Embryonic facial prominence (tissue), 1 donor: ENCODE measurements at regions not wholly inside any gene's neighbourhood (a gene's known extent, or its start where the extent isn't known, plus 50 kb on each side); places are given as distances from the start of the nearest gene placed in this dataset.
"Not testable (repeated sequence)": the region's sequence is repeated elsewhere in the genome, so short reads cannot be mapped to it uniquely, and the experiment has no call there.

Experiments used
- DNase-seq: peaks from one replicate; pipeline ENCODE4 v3.0.0-alpha.2; 2016; ENCODE audit errors: extremely low spot score

DNA sequence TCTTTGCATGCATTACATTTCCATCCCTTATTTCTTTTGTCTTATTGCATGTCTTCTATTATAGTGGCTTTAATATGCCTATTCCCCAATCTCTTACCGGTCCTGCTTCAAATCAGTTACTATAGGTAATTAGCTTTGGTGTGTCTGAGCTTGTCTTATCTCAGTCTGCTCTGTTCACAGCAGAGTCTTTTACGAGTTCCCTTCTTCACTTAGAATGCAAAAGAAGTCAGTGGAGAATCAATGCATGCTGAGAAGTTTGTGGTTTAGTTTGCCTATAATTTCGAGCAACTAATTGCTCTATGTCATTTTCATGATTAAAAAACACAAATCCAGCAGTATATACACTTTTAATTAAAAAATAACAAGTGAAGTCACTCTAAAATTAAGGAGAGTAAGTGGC lies 545.0 kb downstream of the SLCO4C1 start:
- DNase-seq: no peak

GRCh38 chr5:101743000-101743399 lies 553.1 kb downstream of the SLCO4C1 start:
- not testable (repeated sequence) for DNase-seq

GRCh38 chr5:101728933-101729332 lies 567.2 kb downstream of the SLCO4C1 start:
- no peak for DNase-seq

DNA sequence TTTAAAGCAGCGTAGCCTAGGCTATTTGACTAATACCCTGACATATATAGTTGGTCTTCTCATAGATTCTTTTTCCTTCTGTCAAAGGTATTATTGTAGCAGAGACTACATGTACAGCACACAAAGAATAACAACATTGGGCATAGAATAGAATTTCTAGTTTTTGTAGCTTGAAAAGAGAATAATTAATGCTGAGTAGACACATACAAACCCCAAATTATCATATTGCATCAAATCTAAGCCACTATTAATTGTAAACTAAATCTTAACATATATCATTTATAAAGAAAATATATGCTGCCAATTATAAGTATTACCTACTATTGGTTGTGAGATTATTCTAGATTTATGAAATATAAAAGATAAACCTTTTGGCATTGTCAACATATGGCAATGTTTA lies 574.5 kb downstream of the SLCO4C1 start:
- no peak for DNase-seq

DNA sequence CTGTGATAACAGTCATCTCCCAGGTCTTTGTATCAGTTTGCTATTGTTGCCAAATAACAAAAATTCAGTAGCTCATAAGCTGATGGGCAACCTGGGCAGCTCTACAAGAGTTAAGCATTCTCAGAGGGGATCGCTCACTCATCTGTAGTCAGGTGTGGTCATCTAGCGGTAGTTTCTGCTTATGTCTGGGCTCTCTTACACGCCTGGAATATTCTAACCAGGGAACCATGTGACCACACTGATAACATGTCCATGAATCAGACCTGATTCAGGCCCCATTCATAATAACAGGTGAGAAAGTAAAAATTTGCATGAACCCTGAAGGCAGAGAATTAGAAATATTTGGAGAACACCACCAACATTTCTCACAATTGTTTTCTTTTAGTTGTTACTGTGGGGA lies 576.1 kb downstream of the SLCO4C1 start:
- DNase-seq: no peak

GRCh38 chr5:101717721-101718120 lies 578.4 kb downstream of the SLCO4C1 start:
- no peak for DNase-seq

DNA sequence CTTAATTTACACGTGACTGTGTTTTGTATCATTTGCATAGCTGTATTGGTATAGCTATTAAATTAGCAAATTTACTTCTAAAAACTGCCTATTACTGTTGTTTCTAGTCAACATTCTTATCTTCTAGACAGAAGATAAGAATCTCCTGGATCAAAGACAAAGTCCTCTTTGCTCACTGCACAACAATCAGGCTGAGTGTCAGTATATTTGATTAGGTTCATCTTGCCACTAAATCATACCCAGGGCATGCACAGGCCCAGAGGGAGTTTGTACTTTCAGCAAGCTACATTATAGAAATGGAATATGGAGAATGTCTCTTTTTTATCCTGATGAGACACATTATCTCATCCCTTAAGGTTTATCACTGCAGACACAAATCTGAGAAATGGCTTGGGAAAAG lies 579.1 kb downstream of the SLCO4C1 start:
- no peak for DNase-seq

- not testable (repeated sequence) for DNase-seq
Measured at GRCh38 chr5:101715790-101716189, 580.3 kb downstream of the SLCO4C1 start.

DNA sequence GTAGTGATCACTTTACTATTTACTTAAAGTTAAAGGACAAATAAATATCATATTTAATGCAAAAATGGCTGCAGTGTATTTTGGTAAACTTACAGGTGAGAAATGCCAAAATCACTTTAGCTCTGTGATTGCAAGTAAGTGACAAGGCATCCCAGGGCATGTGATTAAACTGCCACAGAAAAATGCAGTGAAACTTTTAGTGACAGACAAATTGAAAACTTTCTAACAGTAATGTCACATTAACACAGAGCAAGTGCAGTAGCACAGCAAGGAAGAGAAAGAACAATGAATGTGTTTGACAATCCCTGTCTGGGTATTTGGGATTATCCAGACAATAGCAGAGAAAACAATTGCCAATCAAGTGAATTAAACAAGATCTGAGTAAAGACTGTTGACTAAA lies 606.8 kb downstream of the SLCO4C1 start:
- DNase-seq: no peak

- DNase-seq: no peak
Measured at GRCh38 chr5:101688156-101688555, 607.9 kb downstream of the SLCO4C1 start.

GRCh38 chr5:101687349-101687985 lies 608.6 kb downstream of the SLCO4C1 start:
- no peak for DNase-seq

DNA sequence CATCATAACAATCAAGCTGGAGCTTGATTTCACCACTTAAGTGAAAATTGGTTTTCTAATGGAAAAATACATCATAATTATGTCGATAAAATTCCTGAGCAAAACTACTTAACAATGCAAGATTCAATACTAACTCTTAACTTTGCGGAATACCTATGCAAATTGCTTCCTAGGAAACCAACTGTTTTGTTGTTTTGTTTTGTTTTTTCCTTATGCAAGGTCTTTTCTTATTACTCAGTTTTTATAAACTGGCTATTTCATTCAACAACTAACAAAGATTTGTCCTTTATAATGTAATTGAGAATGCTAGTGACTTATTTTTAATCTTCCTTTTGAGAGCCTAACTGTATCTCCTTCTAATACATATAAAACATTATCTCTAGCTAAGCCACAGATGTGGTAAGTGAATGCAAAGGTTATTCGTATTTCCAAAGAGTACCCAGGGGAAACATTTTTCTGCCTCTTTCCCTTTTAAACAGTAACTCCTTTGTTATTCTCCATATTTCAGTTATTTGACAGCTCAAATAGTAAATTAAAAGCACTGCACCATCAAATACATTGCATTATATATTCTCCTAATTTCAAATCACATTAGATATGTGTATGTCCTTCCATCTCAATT lies 609.4 kb downstream of the SLCO4C1 start:
- no peak for DNase-seq

DNA sequence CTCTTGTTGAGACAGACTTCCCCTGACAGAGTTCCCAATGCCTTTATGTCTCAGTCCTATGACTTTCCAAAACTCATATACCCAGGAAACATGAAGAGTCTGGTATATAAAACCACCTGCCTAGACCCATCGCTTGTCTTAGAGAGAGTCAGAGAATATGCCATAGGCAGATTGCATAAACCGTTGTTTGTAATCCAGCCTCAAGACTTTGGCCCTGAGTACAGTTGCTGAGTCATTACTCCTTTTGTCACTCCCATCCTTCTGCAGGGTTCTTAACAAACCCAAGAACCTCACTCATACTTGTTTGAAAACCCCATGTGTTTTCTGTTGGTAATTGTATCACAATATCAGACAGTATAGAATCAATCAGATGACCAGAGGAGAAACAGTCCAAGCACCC lies 616.3 kb downstream of the SLCO4C1 start:
- no peak for DNase-seq

DNA sequence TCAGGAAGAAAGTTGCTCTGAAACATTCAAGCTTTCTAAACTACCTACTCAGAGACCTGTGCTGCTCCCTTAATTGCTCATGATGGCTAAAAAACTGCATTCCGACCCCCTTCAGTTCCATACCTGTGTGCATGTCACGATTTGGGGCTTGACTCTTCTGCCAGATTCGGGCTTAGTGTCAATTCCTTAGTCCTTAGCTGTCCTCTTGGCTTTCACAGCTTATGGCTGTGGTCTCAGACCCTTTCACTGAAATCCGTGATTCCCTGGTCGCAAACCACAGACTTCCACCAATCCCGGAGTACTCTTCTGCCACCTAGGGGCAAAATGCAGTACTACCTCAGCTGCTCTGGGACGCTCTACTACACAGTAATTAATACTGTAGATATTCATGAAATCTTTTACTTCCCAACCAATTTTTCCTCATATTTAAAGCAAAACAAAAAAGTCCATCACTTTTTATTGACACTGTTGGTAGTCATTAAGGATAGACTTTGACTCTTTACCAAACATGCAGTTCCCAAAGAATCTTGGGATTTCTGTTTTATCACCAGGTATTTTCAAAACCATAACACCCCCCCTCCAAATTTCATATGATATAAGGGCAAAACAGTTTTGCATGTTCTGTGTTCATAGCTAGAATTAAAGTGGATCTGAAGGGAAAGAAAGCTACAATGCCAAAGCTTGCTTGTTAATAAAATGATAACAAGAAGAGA lies 617.4 kb downstream of the SLCO4C1 start:
- DNase-seq: peak; percentile 12

GRCh38 chr5:101677961-101678360 lies 618.1 kb downstream of the SLCO4C1 start:
- DNase-seq: no peak

DNA sequence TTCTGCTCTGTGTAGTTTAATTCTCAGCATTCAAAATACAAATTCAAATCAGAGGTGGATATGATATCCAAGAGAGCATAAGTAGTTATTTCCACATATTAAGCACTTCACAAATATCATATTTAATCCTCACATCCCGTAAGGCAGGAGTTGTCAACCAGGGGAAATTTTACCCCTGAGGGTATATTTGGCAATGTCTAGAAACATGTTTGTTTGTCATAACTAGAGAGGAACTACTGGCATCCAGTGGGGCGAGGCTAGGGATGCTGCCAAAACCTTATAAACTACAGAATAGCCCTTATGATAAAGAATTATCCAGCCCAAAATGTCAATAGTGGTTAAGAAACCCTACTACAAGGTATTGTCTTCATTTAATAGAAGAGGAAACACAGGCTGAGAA lies 619.4 kb downstream of the SLCO4C1 start:
- no peak for DNase-seq

GRCh38 chr5:101675510-101676219 lies 620.4 kb downstream of the SLCO4C1 start:
- DNase-seq: no peak

DNA sequence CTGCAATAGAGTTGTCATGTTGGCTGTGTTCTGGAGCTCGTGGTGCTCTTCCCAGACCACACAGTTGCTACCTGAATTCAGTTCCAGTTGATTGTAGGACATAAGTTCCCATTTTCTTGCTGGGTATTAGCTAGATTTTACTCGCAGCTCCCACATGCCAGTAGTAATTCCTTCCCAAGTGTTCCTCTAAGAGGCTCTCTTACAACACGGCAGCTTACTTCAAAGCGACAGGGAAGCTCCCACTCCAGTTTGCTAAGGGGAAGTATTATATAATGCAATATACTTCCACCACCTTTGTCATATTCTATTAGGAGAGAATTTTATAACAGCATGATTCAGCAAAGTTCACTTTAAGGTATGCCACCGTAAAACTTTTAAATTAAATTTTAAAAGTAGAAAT lies 623.0 kb downstream of the SLCO4C1 start:
- no peak for DNase-seq

GRCh38 chr5:101664071-101664791 lies 631.9 kb downstream of the SLCO4C1 start:
- no peak for DNase-seq

DNA sequence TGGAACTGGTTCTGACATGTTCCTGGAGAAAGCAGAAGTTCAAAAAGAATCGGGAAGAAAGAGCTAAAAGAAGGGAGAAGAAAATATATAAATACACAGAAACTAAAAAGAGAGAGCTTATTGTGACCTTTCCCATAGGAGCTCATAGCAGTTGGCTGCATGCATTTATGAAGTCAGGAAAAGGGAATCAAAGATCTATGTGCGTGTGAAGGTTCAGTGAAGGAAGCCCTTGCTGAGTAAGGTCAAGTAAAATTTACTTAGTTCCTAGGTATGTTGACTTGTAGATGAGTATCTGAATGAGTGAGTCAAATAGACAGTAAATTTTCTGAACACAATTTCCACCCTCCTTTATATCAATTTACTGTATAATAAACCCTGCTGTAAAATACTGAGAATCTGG lies 632.5 kb downstream of the SLCO4C1 start:
- DNase-seq: no peak

DNA sequence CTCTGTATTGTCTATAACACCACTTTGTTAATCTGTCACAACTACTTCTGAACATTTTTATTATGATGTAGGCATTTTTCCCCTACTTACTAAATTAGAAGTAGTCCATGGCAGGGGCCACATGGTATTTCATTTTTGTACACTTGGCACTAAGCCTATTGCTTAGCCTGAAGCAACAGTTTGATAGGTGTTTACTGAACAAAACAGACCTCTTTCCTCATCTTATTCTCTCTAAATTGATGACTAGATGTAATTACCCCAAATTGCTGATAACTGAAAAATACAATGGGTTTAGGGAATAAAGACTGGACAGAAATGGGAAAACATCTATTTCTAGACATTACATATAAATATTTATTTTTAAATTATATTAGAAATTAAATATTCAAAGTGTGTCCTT lies 633.8 kb downstream of the SLCO4C1 start:
- DNase-seq: no peak

- no peak for DNase-seq
Measured at GRCh38 chr5:101658433-101658832, 637.7 kb downstream of the SLCO4C1 start.
